Activated B cell treated with CpG ODN at 0.5 μM for 24 hours (primary cell): ENCODE measurements at regions not wholly inside any gene's neighbourhood (a gene's known extent, or its start where the extent isn't known, plus 50 kb on each side); places are given as distances from the start of the nearest gene placed in this dataset.

Experiments used
- ATAC-seq: fragments of 200-7000 bp; cut with Tn5 transposase; one replicate; pipeline ENCODE4 v1.10.0; 2021; ENCODE audit warnings: low read depth, mild to moderate bottlenecking, moderate library complexity
- CTCF ChIA-PET: fragments of 350-600 bp; sonication (Branson Sonifier 250); formaldehyde crosslinking; loops from one replicate; lab custom pipeline; 2021; ENCODE audit warnings: antibody characterized with exemption; lab: Charles Lee
- POLR2A ChIA-PET: fragments of 350-600 bp; sonication (Branson Sonifier 250); formaldehyde crosslinking; loops from one replicate; lab custom pipeline; 2021; ENCODE audit warnings: antibody characterized with exemption; lab: Charles Lee
- DNase-seq: peaks from one replicate; pipeline ENCODE4 v3.0.0; 2022
- H3K27ac Mint-ChIP-seq: one replicate; pipeline ENCODE4 v1.8.0; 2020; ENCODE audit warnings: mixed read lengths
- H3K27me3 Mint-ChIP-seq: one replicate; pipeline ENCODE4 v1.8.0; 2021; ENCODE audit warnings: mixed read lengths
- H3K36me3 Mint-ChIP-seq: one replicate; pipeline ENCODE4 v1.8.0; 2021; ENCODE audit warnings: low read depth, mixed read lengths
- H3K4me1 Mint-ChIP-seq: one replicate; pipeline ENCODE4 v1.8.0; 2021; ENCODE audit warnings: mixed read lengths
- H3K4me3 Mint-ChIP-seq: one replicate; pipeline ENCODE4 v1.8.0; 2020; ENCODE audit warnings: mild to moderate bottlenecking, mixed read lengths
- H3K9me3 Mint-ChIP-seq: one replicate; pipeline ENCODE4 v1.8.0; 2020; ENCODE audit warnings: mixed read lengths
- CTCF ChIP-seq: fragments of 200-600 bp; IDR thresholded peaks from one replicate; pipeline ENCODE4 v1.8.0; 2022; ENCODE audit warnings: antibody characterized with exemption, mild to moderate bottlenecking
- intact Hi-C: fragments of 100-400 bp; cut with micrococcal nuclease; formaldehyde crosslinking; loops from one replicate; pipeline ENCODE4 v1.15.1; 2024

- TF ChIP-seq CTCF, result no peak
- ATAC-seq (no peak), DNase-seq (no peak)
- no peaks in the 10 kb centered on the region for H3K4me1 Mint-ChIP-seq
- H3K27me3 Mint-ChIP-seq, result no peaks in the 10 kb centered on the region
- intact Hi-C loops, result no loop called here
- no peaks in the 10 kb centered on the region for H3K36me3 Mint-ChIP-seq
- peaks cover 5% of the 10 kb centered on the region for H3K9me3 Mint-ChIP-seq
- H3K4me3 Mint-ChIP-seq, result no peak overlapping the region
- POLR2A ChIA-PET, result no interaction called here
- CTCF ChIA-PET, result no interaction called here
- no peak overlapping the region for H3K27ac Mint-ChIP-seq
Measured at GRCh38 chr4:18388039-18388438, 366.5 kb upstream of the LCORL start.

- TF ChIP-seq CTCF, result no peak
- no peaks in the 10 kb centered on the region for H3K4me1 Mint-ChIP-seq
- H3K9me3 Mint-ChIP-seq, result peaks cover 5% of the 10 kb centered on the region
- intact Hi-C loops, result no loop called here
- DNase-seq, result no peak
- no peak for ATAC-seq
- no peak overlapping the region for H3K27ac Mint-ChIP-seq
- H3K4me3 Mint-ChIP-seq, result no peak overlapping the region
- H3K36me3 Mint-ChIP-seq, result no peaks in the 10 kb centered on the region
- POLR2A ChIA-PET, result no interaction called here
- no peaks in the 10 kb centered on the region for H3K27me3 Mint-ChIP-seq
- CTCF ChIA-PET, result no interaction called here
Measured at GRCh38 chr4:18381186-18381585, 359.6 kb upstream of the LCORL start.

GRCh38 chr4:18369561-18369960, 348.0 kb upstream of the LCORL start:
- Mint-ChIP-seq H3K4me3 (no peak overlapping the region), H3K9me3 (no peaks in the 10 kb centered on the region), H3K27ac (no peak overlapping the region), H3K36me3 (no peaks in the 10 kb centered on the region), H3K4me1 (no peaks in the 10 kb centered on the region), H3K27me3 (peaks cover 2% of the 10 kb centered on the region)
- CTCF ChIA-PET, result no interaction called here
- no peak for DNase-seq
- no peak for ATAC-seq
- TF ChIP-seq CTCF, result no peak
- POLR2A ChIA-PET, result no interaction called here
- intact Hi-C loops, result no loop called here

- Mint-ChIP-seq H3K9me3 (no peaks in the 10 kb centered on the region), H3K36me3 (no peaks in the 10 kb centered on the region), H3K27me3 (peaks cover 2% of the 10 kb centered on the region), H3K4me1 (no peaks in the 10 kb centered on the region), H3K27ac (no peak overlapping the region), H3K4me3 (no peak overlapping the region)
- ATAC-seq, result no peak
- intact Hi-C loops, result no loop called here
- ChIA-PET CTCF (interaction anchor here (1.5 to 4.7 kb wide), 2 partner anchors 550 to 818 kb away, joined by 3 to 28 read pairs; no protein-coding TSS in a partner anchor), POLR2A (no interaction called here)
- no peak for DNase-seq
- no peak for TF ChIP-seq CTCF
Measured at GRCh38 chr4:18366892-18367291, 345.3 kb upstream of the LCORL start.

GRCh38 chr4:18366136-18366535, 344.6 kb upstream of the LCORL start:
- CTCF ChIA-PET, result interaction anchor here (1.5 to 4.7 kb wide), 2 partner anchors 549 to 818 kb away, joined by 3 to 28 read pairs; no protein-coding TSS in a partner anchor
- ATAC-seq, result no peak
- Mint-ChIP-seq H3K4me1 (no peaks in the 10 kb centered on the region), H3K36me3 (no peaks in the 10 kb centered on the region), H3K27me3 (peaks cover 2% of the 10 kb centered on the region), H3K4me3 (no peak overlapping the region), H3K9me3 (no peaks in the 10 kb centered on the region), H3K27ac (no peak overlapping the region)
- no peak for DNase-seq
- POLR2A ChIA-PET, result no interaction called here
- TF ChIP-seq CTCF, result no peak
- intact Hi-C loops, result no loop called here
